ENCODE measurements at regions not wholly inside any gene's neighbourhood (a gene's known extent, or its start where the extent isn't known, plus 50 kb on each side); places are given as distances from the start of the nearest gene placed in this dataset.
"Not testable (repeated sequence)": the region's sequence is repeated elsewhere in the genome, so short reads cannot be mapped to it uniquely, and the experiment has no call there.

DNA sequence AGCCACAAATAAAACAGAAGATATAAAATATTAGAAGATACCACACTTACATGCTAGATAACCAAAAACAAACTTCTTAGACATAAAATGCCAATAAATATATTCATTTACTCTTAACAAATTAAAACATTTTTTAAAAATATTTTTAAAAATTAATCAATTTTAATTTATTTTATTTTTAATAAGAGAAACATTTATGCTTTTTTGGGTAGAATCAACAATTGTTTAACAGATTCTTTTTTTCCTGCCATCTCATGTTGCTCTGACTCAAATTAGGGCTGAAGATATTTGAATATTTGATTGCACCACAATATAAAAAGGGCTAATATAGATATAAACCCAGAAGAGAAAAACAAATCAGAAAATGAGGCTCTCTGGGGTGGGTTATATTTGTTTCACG is 172.6 kb downstream of the GOLGA6L6 start:
- DNase-seq (ENCODE audit: low read depth in 2 of 2), result no peak

DNA sequence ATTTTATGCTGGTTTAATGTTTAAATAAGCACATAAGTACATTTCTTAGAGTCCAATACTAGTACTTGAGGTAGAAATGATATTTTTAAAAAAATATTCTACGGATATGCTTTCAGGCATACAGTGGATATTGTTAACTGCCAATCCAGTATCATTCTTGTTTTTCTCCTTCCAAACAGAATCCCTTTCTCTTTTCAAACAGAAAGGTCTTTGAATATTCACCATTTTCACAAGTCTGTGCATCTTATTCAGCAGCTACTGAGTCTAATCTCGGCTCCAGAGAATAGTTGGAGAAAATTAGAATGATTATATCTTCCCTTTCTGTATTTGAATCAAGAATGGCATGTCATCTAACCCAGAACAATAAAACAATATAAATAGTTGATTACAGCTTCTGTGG is 174.5 kb downstream of the GOLGA6L6 start:
- no peak for DNase-seq (ENCODE audit: low read depth in 2 of 2)

DNA sequence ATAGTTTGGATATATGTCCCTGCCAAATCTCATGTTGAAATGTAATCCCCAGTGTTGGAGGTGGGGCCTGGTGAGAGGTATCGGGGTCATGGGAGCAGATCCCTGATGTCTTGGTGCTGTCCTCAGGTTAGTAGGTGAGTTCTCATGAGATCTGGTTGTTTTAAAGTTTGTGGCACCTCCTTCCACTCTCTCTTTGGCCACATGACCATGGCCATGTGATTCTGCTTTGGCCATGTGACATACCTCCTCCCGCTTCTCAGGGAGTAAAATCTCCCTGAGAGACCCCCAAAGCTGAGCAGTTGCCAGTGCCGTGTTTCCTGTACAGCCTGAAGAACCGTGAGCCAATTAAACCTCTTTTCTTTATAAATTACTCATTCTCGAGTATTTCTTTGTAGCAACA is 178.0 kb downstream of the GOLGA6L6 start:
- DNase-seq (ENCODE audit: low read depth in 2 of 2), result not testable (repeated sequence)

DNA sequence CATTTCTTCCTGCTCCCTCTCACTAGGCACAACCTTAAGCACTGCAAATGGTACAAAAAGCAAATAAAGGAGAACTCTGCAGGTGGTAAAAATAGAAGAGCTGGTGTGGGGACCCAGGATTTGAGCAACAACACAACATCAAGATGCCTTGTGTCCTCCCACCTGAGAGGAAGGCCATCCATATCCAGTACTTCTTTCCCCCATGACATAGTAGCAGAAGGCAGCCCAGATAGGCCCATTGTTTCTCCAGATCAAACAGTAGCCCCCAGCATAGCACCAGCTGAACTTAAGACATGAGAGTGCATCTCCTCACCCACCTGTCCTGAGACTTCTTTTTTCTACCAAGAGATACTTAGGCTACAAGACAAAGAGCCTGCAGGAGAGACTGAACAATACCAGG is 180.5 kb downstream of the GOLGA6L6 start:
- DNase-seq (ENCODE audit: low read depth in 2 of 2), result no peak

DNA sequence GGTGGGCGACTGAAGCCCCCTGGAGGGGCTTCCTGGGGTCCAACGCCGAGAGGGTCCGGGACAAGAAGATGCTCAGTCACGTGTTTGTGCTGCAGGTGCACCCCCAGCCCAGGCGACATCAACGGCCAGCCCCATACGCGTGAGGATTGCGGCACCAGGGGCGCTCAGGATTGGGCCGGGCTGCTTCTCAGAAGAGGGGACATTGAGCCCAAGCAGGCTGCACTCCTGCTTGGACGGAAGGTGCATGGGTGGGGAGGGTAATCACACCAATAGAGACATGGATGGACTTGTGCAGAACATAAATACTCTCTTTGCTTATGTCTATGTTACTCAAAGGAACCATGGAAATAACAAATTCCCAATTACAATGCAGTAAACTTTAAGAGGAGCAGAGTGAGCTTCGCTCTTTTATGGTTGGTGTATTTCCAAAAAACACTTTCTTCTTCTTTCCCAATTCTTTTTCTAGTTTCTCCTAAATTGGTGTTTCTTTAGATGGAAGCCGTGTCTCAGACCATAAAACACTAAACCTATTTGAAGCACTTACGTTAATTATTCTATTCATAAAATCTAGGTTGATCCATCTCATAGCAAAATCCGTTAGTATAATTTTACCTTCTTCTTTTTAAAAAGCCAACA is 182.7 kb downstream of the GOLGA6L6 start:
- DNase-seq (ENCODE audit: low read depth in 2 of 2), result no peak

DNA sequence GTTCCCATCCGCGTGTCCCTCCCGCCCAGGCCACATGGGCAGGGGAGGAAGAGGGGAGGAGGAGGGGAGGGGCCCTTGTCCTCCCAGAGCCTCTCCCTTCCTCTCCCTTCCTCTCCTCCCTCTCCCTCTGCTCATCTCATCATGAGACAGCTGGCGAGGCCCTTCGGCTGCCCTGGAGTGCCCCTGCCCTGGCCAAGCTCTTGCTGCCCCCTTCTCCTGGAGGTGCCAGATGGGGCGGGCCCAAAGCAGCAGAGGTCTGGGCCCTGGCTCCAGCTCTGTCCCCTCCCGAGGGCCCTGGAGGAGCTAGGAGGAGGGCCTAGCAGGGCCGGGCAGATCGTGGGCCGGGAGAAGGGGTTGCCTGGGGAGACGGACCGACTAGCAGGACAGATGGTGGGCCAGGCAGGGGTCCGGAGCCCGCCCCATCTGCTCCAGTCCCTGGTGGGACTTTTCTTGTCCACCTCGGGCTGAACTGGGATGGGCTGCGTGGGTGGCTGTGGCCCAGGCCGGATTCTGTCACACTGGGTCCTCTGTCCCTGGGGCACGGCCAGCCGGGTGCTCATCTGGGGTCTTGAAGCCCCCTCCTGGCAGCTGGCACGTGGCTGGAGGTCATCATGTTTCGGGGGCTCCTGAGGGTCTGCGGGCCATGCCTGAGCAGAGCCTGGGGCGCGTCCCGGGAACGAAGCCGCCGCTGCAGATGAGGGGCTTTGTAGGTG is 183.4 kb downstream of the GOLGA6L6 start:
- DNase-seq (ENCODE audit: low read depth in 2 of 2), result no peak

DNA sequence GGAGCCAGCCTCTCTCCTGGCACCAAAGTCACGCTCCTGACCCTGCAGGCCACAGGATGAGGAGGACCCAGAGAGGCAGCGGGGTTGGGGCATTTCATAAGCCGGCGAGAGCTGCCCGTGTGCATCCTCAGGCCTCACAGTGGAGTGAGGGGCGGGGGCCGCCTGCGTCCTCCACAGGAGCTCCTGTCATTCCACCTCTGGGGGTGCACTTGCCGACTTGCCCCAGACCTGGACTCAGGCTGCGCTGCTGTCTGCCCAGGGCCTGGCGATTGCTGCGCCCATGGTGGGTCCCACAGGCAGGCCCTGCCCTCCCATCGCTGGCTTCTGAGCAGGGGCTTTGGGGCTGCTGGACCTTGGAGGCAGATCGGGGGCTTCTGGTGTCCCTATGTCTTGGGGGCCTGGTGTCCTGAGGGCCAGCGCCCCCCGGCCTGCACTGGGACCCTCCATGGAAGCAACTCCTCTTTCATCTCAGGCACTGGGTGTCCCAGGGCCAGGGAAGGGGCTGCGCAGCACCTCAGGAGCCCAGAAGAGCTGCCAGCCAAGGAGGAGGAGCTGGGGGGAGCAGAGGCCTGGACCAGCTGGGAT is 184.0 kb downstream of the GOLGA6L6 start:
- no peak for DNase-seq (ENCODE audit: low read depth in 2 of 2)

DNA sequence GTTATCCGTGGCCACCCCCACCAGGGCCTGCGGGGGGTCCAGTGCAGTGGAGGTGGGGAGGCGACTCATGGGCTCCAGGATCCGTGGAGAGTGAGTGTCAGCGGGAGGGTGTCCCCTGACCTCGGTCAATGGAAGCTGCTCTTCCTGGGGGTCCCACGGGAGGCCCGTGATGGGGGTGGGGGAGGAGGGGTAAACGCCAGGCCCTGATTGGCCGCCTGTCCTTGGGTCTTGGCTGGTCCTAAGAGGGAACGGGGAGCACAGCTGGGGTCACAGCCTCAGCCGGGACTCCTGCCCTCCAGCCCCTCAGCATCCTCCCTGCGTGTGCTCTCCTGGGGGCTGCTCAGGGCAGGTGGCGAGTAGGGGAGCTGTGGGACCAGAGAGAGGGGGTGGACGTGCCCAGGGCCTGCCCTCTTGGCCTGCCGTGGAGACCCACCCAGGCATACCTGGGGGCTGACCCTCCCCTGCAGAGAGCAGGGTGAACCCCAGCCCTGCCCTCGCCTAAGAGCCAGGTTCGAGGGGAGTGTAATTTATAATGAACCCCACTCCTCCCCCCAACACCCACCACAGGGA is 184.6 kb downstream of the GOLGA6L6 start:
- no peak for DNase-seq (ENCODE audit: low read depth in 2 of 2)

DNA sequence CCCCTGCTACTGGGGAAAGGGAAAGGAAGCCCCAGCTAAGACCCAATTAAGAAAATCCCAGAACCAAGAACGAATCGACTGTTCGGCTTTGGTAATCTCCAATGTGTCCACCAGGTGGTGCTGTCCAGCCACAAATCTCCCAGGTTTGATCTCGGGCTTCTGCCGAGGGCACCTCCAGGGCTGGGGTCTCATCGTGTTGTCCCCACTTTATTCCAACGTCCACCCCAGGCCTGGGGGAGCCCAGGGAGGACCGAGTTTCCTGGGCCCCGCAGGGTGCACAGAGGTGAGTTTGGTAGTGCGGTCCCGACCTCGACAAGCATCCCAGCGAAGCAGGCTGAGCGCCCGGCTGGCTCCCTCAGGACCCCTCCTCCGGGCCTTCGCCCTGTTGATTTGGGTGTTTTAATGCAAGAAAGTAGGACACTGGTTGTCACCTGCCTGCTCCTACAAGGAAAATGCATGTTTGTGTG is 185.1 kb downstream of the GOLGA6L6 start:
- peak; percentile 63 to 68 for DNase-seq (ENCODE audit: low read depth in 2 of 2)

DNA sequence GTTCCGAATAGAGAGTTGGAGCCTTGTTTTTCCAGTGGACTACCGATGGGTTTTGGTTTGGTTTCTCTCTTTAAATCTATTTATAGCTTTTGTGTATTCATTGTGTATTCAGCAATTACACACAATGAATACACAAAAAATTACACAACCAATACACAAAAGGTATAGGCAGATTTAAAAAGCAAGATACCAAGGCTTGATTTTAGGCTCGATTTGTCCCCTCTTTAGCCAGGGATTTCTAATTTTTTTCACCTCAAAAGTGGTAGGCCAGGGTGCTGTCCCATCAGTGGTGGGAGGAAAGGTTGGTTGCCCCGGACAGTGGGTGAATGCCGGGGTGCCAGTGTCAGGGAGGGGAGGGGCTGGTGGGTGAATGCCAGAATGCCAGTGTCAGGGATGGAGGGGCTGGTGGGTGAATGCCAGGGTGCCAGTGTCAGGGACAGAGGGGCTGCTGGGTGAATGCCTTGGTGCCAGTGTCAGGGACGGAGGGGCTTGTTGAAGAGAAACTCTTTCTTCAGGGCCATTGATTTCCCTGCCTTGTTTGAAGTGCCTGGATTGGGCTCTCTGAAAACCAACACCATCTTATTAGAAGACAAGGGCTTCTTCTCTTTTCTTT is 186.2 kb downstream of the GOLGA6L6 start:
- DNase-seq (ENCODE audit: low read depth in 2 of 2), result no peak

DNA sequence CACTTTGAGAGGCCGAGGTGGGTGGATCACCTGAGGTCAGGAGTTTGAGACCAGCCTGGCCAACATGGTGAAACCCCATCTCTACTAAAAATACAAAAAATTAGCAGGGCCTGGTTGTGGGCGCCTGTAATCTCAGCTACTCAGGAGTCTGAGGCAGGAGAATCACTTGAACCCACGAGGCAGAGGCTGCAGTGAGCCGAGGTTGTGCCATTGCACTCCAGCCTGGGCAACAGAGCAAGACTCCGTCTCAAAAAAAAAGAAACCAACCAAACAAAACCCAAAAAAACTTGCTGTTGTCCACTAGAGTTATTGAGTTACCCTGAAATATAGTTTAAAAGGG is 186.7 kb downstream of the GOLGA6L6 start:
- not testable (repeated sequence) for DNase-seq (ENCODE audit: low read depth in 2 of 2)

DNA sequence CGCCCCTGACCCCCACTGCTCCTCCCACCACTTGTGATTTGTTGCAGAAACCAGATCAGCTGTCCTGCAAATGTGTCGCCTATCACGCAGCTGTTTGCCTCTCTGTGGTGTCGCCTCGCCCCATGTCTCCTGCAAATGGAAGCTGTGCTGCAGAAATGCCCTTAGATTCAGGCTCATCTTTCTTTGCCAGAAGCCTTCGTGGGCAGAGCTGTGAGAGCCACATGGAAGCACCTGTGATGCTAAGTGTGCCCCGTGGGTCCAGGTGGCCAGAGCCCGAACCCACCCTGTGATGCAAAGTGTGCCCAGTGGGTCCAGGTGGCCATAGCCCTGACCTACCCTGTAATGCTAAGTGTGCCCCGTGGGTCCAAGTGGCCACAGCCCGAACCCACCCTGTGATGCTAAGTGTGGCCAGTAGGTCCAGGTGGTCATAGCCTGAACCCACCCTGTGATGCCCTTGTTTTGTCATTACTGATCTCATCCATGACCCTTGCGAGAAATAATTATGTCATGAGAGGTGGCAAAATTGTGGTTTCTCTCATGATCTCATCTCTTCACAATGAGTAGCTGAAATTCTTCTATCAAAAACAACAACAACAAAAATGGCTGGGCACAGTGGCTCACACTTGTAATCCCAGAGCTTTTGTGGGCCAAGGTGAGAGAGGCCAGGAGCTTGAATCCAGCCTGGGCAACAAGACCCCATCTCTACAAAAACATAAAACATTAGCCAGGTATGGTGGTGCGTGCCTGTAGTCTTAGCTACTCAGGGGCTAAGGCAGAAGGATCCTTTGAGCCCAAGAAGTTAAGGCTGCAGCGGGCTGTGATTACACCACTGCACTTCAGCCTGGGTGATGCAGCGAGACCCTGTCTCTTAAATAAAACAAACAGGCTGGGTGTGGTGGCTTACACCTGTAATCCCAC is 187.4 kb downstream of the GOLGA6L6 start:
- DNase-seq (ENCODE audit: low read depth in 2 of 2), result no peak

DNA sequence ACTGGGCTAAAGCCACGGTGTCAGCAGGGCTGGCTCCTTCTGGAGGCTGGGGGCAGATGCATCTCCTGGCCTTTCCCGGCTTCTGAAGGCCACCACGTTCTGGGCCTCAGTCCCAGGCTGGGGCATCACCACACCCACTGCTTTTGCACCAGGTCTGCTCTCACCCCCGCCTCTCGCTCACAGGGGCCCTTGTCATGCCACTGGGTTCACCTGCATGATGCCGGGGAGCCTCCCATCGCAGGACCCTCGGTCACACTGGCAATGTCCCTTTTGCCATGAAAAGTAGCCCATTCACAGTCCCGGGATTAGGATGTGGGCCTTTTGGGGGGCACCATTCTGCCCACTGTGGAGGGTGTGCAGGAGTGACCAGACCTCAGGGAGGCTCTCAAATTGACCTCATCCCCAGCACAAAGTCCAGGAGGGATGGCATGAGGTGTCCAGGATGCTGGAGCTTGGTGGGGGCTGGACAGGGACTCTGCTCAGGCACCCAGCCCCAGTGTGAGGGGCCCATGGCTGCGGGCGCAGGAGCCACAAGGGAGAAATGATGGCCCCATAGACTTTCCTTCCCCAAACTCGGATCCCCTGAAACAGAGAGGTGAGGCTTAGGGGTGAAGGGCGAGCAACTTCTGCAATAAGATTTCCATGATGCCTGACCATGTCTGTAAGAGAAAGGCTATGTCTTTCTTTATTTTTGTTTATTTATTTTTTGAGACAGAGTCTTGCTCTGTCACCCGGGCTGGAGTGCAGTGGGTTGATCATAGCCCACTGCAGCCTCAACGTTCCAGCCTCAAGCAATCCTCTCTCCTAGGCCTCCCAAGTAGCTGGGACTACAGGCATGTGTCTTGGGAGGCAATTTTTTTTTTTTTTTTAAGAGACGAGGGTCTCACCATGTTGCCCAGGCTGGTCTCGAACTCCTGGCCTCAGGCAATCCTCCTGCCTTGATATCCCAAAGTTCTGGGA is 189.1 kb downstream of the GOLGA6L6 start:
- no peak for DNase-seq (ENCODE audit: low read depth in 2 of 2)

DNA sequence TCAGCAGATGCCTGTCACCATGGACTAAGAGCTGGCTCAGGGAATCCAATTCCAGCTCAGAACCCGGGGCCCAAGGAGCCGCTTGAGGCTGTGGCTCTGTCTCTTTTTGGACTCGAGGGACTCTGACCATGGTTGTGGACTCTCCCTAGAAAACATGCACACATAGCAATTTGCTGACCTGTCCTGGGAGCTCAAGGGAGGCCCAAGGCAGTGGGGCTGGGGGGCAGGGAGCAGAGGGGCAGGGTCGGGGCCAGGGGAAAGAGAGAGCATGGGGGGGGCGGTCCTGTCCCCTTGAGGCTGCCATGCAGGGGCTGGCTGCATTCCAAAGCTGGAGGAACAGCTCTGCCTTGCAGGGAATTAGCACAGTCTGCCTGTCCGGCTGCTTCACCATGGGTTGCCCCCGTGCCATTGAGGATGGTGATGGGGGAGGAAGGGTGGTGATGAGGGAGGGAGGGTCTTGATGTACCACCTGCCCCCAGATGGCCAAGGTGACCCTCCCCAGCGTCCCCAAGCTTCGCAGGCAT is 190.1 kb downstream of the GOLGA6L6 start:
- no peak for DNase-seq (ENCODE audit: low read depth in 2 of 2)

DNA sequence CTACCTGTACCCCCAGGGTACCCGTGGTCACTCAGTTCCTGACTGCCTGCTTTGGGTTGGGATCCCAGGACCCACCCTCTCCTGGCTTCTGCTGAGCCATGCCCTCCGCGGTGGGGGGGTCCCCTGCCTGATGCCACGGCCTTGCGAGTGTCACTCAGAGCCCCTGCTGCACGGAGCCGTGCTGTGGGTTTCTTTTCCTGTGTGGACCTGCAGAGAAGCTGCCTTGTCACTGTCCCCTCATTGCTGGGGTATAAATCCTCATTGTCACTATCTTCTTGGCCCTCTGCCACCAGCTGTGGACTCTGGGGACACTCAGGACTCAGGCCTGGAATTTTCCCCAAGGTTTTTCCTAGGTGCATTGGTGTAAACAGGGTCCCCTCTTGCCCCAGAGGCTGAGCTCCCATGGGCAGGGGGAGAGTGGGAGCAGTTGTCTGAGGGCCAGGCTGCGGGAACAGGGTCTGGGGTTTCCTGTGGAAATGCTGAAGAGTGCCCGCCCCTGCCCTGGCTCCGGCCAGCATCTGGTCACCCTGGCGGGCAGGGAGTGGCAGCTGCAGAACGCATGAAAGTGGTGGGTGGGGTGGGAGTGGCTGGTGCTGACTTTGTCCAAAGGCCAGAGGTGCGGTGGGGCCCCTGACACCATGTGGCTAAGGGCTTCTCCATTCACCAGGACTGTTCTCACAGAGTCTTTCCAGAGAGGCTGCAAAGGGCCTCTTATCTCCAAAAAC is 191.7 kb downstream of the GOLGA6L6 start:
- DNase-seq (ENCODE audit: low read depth in 2 of 2), result no peak

DNA sequence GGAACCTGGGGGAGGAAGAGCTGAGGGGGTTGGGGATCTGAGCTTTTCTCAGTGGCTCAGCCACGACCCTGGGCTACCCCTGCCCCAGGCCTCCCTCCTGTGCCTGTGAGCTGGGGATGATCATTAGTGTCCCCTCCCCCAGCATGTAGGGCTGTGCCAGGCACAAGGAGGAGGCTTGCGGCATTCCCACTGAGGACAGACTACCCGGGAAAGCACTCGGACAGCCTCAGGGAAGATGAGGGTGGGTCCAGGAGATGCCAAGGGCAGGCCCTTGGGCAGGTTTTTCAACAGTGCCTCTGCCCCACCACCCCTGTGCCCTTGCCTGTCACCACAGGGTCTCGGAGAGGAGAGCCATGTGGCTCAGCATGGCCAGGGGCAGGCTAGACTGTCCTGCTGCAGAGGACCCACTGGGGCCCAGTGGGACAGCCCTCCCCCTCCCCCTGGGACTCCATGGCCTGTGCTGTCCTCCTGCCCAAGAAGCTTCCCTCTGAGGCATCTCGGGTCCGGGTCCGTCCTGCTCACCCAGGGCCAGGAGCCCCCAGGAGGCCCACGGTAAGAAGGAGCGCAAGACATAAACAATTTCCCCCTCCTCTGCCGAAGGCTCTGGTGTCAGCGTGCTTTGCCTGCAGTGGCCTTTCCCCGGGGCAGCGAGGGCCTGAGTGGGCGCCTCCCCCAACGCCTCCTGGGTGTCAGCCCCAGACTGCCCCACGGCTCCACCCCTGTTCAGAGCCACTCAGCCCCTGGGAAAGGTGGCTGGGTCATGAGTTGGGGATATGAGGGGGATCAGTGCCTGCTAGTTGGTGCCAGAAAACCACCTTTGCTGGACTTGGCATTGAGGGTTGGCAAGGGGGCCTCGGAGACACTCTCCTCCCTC is 192.5 kb downstream of the GOLGA6L6 start:
- no peak for DNase-seq (ENCODE audit: low read depth in 2 of 2)

DNA sequence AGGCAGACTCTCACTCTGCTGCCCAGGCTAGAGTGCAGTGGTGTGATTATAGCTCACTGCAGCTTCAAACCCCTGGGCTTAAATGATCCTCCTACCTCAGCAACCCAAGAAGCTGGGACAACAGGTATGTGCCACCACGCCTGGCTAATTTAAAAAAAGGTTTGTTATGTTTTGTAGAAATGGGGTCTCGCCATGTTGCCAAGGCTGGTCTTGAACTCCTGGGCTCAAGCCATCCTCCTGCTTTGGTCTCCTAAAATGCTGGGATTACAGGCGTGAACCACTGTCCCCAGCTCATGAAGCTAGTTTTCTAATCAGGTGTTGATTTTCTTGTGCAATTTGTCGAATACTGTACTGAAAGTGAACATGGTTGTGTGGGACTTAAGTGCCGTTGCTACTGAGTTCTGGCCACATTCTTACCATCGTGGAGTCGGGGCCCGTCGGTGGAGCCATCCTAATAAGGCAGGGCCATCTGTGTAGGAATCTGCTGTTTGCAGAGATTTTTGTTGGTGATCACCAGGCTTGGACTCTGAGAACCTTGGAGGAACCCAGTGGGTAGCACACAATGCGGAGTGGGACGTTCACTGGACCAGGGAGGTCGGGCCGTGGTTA is 193.2 kb downstream of the GOLGA6L6 start:
- no peak for DNase-seq (ENCODE audit: low read depth in 2 of 2)

Data from activated CD8-positive, alpha-beta memory T cell treated with anti-CD3 and anti-CD28 coated beads for 4 hours (primary cell).